Erythroblast (primary cell): ENCODE measurements at regions not wholly inside any gene's neighbourhood (a gene's known extent, or its start where the extent isn't known, plus 50 kb on each side); places are given as distances from the start of the nearest gene placed in this dataset.

ENCODE experiments used
- GATA1 ChIP-seq: IDR thresholded peaks from 2 replicates; pipeline ENCODE4 v1.6.1; 2011; ENCODE audit warnings: low read depth, mild to moderate bottlenecking, control low read depth, low read length, moderate library complexity
- POLR2A ChIP-seq: IDR thresholded peaks from 2 replicates; pipeline ENCODE4 v1.6.1; 2011; ENCODE audit warnings: mild to moderate bottlenecking, low read length

GRCh38 chr14:54343272-54344121 is 53.3 kb upstream of the CDKN3 start:
- TF ChIP-seq POLR2A, result no peak
- no peak for TF ChIP-seq GATA1
